ENCODE measurements at regions not wholly inside any gene's neighbourhood (a gene's known extent, or its start where the extent isn't known, plus 50 kb on each side); places are given as distances from the start of the nearest gene placed in this dataset.

DNA sequence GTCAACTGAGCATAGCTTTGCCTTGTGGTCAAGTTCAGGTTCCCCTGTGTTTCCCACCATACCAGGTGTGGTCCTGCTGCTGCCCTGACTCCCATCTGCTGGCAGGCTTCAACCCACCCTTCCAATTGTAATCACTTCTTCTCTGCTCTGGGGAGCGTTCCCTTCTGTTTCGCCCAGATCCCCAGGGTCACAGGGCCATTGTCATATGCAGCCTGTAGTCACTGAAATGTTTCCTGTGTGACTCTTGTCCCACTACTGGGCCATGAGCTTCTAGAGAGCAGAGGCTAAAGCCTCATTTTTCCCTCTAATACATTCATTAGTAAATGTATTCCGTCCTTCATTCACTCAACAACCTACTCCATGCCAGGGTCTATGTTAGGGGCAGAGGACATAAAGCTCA lies 75.0 kb upstream of the LAPTM4A start:
- H3K36me3 ChIP-seq: no peaks in the 10 kb centered on the region
- H3K4me1 ChIP-seq: no peaks in the 10 kb centered on the region
- DNase-seq: no peak
- no peaks in the 10 kb centered on the region for H3K9me3 ChIP-seq
- no peak overlapping the region for H3K27ac ChIP-seq
- WGBS, 2 donors: 89 to 92% methylated on average over 3 of the region's 3 CpGs
- TF ChIP-seq, protein P1, sequence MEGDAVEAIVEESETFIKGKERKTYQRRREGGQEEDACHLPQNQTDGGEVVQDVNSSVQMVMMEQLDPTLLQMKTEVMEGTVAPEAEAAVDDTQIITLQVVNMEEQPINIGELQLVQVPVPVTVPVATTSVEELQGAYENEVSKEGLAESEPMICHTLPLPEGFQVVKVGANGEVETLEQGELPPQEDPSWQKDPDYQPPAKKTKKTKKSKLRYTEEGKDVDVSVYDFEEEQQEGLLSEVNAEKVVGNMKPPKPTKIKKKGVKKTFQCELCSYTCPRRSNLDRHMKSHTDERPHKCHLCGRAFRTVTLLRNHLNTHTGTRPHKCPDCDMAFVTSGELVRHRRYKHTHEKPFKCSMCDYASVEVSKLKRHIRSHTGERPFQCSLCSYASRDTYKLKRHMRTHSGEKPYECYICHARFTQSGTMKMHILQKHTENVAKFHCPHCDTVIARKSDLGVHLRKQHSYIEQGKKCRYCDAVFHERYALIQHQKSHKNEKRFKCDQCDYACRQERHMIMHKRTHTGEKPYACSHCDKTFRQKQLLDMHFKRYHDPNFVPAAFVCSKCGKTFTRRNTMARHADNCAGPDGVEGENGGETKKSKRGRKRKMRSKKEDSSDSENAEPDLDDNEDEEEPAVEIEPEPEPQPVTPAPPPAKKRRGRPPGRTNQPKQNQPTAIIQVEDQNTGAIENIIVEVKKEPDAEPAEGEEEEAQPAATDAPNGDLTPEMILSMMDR (IDR thresholded peaks at IDR 0.05): no peak
- no peak for TF ChIP-seq POLR2A (IDR thresholded peaks at IDR 0.05)
- intact Hi-C loops (cut with DNase I): no loop called here
- H3K27me3 ChIP-seq: no peaks in the 10 kb centered on the region
- no peak overlapping the region for H3K4me3 ChIP-seq (replicated peaks in 1 of 3)

DNA sequence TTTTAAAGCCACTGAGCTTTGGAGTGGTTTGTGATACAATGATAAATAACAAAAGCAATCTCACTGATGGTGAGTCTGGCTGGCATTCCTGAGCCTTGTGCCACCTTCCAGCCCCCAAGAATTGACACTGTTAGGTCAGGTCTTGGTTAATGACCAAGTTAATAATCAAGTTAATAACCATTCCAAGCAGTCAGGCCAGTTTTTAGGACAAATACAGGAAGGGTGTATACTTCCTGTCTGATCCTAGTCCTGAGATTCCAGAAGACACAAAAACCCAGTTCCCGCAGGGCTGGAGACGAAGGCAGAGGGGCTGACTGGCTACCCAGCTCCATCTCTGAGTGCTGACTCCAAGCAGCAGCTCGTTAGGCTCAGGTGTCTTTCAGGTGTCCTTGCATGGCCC lies 74.6 kb upstream of the LAPTM4A start:
- Histone ChIP-seq H3K4me1 (no peaks in the 10 kb centered on the region), H3K4me3 (replicated peaks in 1 of 3) (no peak overlapping the region), H3K36me3 (no peaks in the 10 kb centered on the region), H3K9me3 (no peaks in the 10 kb centered on the region), H3K27ac (no peak overlapping the region), H3K27me3 (no peaks in the 10 kb centered on the region)
- WGBS, 2 donors: 69 to 84% methylated on average over 3 of the region's 3 CpGs
- intact Hi-C loops (cut with DNase I): no loop called here
- TF ChIP-seq POLR2A (IDR thresholded peaks at IDR 0.05): no peak
- no peak for DNase-seq

DNA sequence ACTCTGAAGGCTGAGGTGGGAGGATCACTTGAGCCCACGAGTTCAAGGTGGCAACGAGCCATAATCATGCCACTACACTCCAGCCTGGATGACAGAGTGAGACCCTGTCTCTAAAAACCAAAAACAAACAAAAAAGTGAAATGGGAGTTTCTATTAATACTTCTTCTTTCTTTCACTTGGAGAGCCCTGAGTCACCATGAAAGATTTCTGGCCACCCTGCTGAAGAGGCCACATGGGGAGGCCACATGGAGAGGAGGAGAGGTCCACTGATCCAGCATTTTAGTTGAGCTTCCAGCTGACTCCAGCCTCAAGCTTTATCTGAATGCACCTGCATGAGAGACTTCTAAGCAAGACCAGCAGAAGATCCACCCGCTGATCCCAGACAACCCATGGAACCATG lies 74.2 kb upstream of the LAPTM4A start:
- Histone ChIP-seq H3K4me3 (replicated peaks in 1 of 3) (no peak overlapping the region), H3K27me3 (no peaks in the 10 kb centered on the region), H3K27ac (no peak overlapping the region), H3K36me3 (no peaks in the 10 kb centered on the region), H3K4me1 (no peaks in the 10 kb centered on the region), H3K9me3 (no peaks in the 10 kb centered on the region)
- intact Hi-C loops (cut with DNase I): no loop called here
- no peak for TF ChIP-seq POLR2A (IDR thresholded peaks at IDR 0.05)
- TF ChIP-seq, protein P1 (IDR thresholded peaks at IDR 0.05): no peak
- DNase-seq: no peak
- 76 to 90% methylated on average over 3 of the region's 3 CpGs for WGBS, 2 donors

DNA sequence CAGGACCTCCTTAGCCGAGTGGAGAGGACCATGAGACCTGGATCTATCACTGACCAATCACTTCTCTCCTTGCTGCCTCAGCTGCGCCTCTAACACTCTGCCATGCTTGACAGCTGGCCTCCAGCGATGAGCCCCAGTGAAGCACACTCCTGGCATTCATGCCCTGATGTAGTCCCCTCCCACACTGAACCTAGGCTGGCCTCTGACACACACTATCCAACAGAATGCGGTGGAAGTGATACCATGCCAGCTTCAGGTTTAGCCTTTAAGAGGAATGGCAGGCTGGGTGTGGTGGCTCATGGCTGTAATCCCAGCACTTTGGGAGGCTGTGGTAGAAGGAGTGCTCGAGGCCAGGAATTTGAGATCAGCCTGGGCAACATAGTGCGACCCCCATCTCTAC lies 73.7 kb upstream of the LAPTM4A start:
- H3K4me3 ChIP-seq (replicated peaks in 1 of 3): no peak overlapping the region
- intact Hi-C loops (cut with DNase I): no loop called here

DNA sequence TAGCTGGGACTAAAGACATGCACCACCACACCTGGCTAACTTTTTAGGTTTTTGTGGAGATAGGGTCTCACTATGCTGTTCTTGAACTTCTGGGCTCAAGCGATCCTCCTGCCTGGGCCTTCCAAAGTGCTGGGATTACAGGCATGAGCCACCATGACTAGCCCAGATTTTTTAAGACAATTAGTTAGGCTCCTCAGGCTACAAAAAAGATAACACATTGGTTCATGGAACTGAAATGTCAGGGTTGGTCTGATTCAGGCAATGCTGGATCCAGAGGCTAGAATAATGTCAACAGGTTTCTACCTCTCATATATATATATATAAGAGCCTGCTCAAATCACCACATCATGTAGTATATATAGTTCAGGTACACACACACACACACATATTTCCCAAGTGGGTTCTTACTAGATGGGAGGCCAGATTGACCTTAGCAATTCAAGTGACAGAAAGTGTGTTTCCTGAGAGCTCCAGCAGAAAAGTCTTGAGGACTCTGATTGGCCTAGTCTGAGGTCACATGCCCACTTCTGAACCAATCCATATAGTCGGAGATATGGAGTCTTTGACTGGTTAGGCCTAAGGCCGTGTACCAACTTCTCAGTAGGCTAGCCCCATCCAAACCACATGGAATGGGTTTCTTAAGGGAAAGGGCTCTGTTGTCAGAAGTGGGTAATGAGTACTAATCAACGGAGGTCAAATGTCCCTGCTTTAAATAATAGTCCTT lies 72.6 kb upstream of the LAPTM4A start:
- H3K4me3 ChIP-seq (replicated peaks in 1 of 3): no peak overlapping the region
- WGBS, 2 donors: 94 to 95% methylated on average over 4 of the region's 4 CpGs
- no peaks in the 10 kb centered on the region for H3K4me1 ChIP-seq
- intact Hi-C loops (cut with DNase I): no loop called here
- no peak overlapping the region for H3K27ac ChIP-seq
- no peaks in the 10 kb centered on the region for H3K36me3 ChIP-seq
- no peak for DNase-seq
- H3K9me3 ChIP-seq: no peaks in the 10 kb centered on the region
- no peaks in the 10 kb centered on the region for H3K27me3 ChIP-seq
- TF ChIP-seq POLR2A (IDR thresholded peaks at IDR 0.05): no peak

More for the DNA sequence above, 73.7 kb upstream of the LAPTM4A start:
- Histone ChIP-seq H3K4me1 (no peaks in the 10 kb centered on the region), H3K9me3 (no peaks in the 10 kb centered on the region), H3K27ac (no peak overlapping the region), H3K36me3 (no peaks in the 10 kb centered on the region), H3K27me3 (no peaks in the 10 kb centered on the region)
- TF ChIP-seq, protein P1 (IDR thresholded peaks at IDR 0.05): no peak
- TF ChIP-seq POLR2A (IDR thresholded peaks at IDR 0.05): no peak
- no peak for DNase-seq
- 84 to 91% methylated on average over 6 of the region's 6 CpGs for WGBS, 2 donors

DNA sequence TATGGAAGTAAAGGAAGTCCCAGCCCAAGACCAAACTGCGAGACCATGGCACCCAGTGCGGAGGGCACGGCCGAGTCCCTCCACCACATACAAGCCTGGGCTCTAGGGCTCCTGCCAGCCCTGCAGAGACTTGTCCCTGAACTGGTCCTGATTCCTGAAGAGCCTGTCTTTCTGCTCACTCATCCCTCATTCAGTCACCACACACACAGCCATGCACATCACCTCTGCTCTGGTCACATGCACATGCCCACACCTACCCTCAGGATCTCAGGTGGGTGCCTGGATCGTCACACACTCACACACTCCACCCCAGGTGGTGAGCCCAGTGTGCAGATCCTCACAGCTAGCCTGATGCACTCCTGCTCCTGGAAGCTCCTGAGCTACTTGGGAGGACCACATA lies 71.4 kb upstream of the LAPTM4A start:
- Histone ChIP-seq H3K27me3 (no peaks in the 10 kb centered on the region), H3K36me3 (no peaks in the 10 kb centered on the region), H3K4me3 (replicated peaks in 1 of 3) (no peak overlapping the region), H3K27ac (no peak overlapping the region), H3K9me3 (no peaks in the 10 kb centered on the region), H3K4me1 (no peaks in the 10 kb centered on the region)
- TF ChIP-seq, protein P1 (IDR thresholded peaks at IDR 0.05): no peak
- no peak for TF ChIP-seq POLR2A (IDR thresholded peaks at IDR 0.05)
- DNase-seq: no peak
- intact Hi-C loops (cut with DNase I): no loop called here
- 73 to 97% methylated on average over 1 to 5 of the region's 5 CpGs for WGBS, 2 donors
